MCF 10A (cell line): ENCODE measurements at regions not wholly inside any gene's neighbourhood (a gene's known extent, or its start where the extent isn't known, plus 50 kb on each side); places are given as distances from the start of the nearest gene placed in this dataset.

Source experiments
- BruUV-seq: library from RNA; stranded (reverse); fragments of 400-500 nt; replicated peaks from 2 replicates; lab custom pipeline; 2021; lab: Mats Ljungman, UMichigan
- CTCF ChIA-PET: fragments of 300-600 bp; sonication (Branson Sonifier 250); formaldehyde crosslinking; extraction: SDS; loops from one replicate; lab custom pipeline; 2021; ENCODE audit warnings: antibody characterized with exemption, inconsistent platforms; lab: Yijun Ruan, JAX
- POLR2A ChIA-PET: fragments of 300-600, 350-650 bp; sonication (Branson Sonifier 250); formaldehyde crosslinking; extraction: SDS; loops from one replicate; lab custom pipeline; 2020; ENCODE audit warnings: antibody characterized with exemption, inconsistent platforms; lab: Yijun Ruan, JAX
- DNase-seq: peaks from one replicate; pipeline ENCODE4 v3.0.0-alpha.2; 2018; ENCODE audit not compliant: unreplicated experiment
- H3K27ac Mint-ChIP-seq: one replicate; pipeline ENCODE4 v1.8.0; 2022; ENCODE audit warnings: mild to moderate bottlenecking, low read depth, mixed read lengths; ENCODE audit not compliant: unreplicated experiment
- H3K27me3 Mint-ChIP-seq: one replicate; pipeline ENCODE4 v1.8.0; 2022; ENCODE audit warnings: mixed read lengths; ENCODE audit not compliant: insufficient read depth, unreplicated experiment
- H3K36me3 Mint-ChIP-seq: one replicate; pipeline ENCODE4 v1.8.0; 2022; ENCODE audit warnings: mild to moderate bottlenecking, moderate library complexity, mixed read lengths; ENCODE audit not compliant: insufficient read depth, unreplicated experiment
- H3K4me1 Mint-ChIP-seq: one replicate; pipeline ENCODE4 v1.8.0; 2022; ENCODE audit warnings: mixed read lengths; ENCODE audit not compliant: insufficient read depth, unreplicated experiment
- H3K4me3 Mint-ChIP-seq: one replicate; pipeline ENCODE4 v1.8.0; 2022; ENCODE audit warnings: mild to moderate bottlenecking, moderate library complexity, mixed read lengths; ENCODE audit not compliant: unreplicated experiment
- H3K9me3 Mint-ChIP-seq: one replicate; pipeline ENCODE4 v1.8.0; 2022; ENCODE audit warnings: mixed read lengths; ENCODE audit not compliant: unreplicated experiment
- intact Hi-C: fragments of 100-400 bp; cut with micrococcal nuclease; formaldehyde crosslinking; loops from 2 replicates; pipeline ENCODE4 v1.14.1; 2022
- TF ChIP-seq, protein P1 (sequence below): fragments of 200-600 bp; IDR thresholded peaks from one replicate; pipeline ENCODE4 v1.8.0; 2022; ENCODE audit warnings: antibody characterized with exemption, mild to moderate bottlenecking; ENCODE audit not compliant: unreplicated experiment

DNA sequence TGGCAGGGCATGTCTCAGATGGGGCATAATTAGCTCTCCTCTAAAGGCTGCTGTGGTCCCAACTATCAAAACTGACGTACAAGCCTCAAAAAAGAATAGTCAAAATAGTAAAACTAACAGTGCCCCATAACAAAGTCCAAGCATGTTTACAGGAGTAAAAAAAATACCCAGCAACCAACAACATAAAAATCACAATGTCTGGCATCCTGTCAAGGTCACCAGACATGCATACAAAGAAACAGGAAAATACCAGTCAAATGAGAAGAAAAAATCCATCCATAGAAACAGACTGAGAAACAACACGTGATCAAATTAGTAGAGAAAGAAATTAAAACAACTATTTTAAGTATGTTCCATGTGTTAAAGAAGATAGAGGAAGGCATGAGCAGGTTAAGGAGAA lies 131.2 kb upstream of the C14orf180 start:
- Mint-ChIP-seq H3K27ac (no peak overlapping the region), H3K4me1 (no peaks in the 10 kb centered on the region)
- BruUV-seq = no TSS peak

DNA sequence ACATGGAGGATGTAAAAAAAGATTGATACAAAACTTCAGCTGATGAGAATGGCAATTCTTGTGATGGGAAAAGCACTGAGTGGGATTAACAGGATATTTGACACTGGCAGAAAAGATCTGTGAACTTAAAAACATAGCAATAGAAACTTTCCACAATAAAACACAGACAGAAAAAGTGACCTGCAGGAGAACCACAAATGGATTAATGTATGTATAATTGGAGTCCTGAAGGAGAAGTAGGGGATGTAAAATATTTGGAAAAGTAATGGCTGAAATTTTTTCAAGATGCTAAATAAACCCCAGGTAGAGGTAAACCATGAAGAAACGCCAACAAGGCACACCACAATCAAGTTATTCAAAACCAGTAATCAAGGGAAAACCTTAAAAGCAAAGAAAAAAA lies 130.8 kb upstream of the C14orf180 start:
- no peak overlapping the region for H3K27ac Mint-ChIP-seq
- H3K4me3 Mint-ChIP-seq = no peak overlapping the region
- H3K27me3 Mint-ChIP-seq = peaks cover 80% of the 10 kb centered on the region
- H3K4me1 Mint-ChIP-seq = no peaks in the 10 kb centered on the region
- POLR2A ChIA-PET = no interaction called here
- H3K9me3 Mint-ChIP-seq = peaks cover 28% of the 10 kb centered on the region
- DNase-seq = no peak
- TF ChIP-seq, protein P1, sequence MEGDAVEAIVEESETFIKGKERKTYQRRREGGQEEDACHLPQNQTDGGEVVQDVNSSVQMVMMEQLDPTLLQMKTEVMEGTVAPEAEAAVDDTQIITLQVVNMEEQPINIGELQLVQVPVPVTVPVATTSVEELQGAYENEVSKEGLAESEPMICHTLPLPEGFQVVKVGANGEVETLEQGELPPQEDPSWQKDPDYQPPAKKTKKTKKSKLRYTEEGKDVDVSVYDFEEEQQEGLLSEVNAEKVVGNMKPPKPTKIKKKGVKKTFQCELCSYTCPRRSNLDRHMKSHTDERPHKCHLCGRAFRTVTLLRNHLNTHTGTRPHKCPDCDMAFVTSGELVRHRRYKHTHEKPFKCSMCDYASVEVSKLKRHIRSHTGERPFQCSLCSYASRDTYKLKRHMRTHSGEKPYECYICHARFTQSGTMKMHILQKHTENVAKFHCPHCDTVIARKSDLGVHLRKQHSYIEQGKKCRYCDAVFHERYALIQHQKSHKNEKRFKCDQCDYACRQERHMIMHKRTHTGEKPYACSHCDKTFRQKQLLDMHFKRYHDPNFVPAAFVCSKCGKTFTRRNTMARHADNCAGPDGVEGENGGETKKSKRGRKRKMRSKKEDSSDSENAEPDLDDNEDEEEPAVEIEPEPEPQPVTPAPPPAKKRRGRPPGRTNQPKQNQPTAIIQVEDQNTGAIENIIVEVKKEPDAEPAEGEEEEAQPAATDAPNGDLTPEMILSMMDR = no peak
- intact Hi-C loops = no loop called here
- BruUV-seq = no TSS peak
- CTCF ChIA-PET = no interaction called here
- no peaks in the 10 kb centered on the region for H3K36me3 Mint-ChIP-seq

More for the DNA sequence above, 131.2 kb upstream of the C14orf180 start:
- Mint-ChIP-seq H3K4me3 (no peak overlapping the region), H3K9me3 (peaks cover 28% of the 10 kb centered on the region), H3K27me3 (peaks cover 76% of the 10 kb centered on the region), H3K36me3 (no peaks in the 10 kb centered on the region)
- DNase-seq = no peak
- intact Hi-C loops = no loop called here
- TF ChIP-seq, protein P1 = no peak
- POLR2A ChIA-PET = no interaction called here
- CTCF ChIA-PET = no interaction called here

DNA sequence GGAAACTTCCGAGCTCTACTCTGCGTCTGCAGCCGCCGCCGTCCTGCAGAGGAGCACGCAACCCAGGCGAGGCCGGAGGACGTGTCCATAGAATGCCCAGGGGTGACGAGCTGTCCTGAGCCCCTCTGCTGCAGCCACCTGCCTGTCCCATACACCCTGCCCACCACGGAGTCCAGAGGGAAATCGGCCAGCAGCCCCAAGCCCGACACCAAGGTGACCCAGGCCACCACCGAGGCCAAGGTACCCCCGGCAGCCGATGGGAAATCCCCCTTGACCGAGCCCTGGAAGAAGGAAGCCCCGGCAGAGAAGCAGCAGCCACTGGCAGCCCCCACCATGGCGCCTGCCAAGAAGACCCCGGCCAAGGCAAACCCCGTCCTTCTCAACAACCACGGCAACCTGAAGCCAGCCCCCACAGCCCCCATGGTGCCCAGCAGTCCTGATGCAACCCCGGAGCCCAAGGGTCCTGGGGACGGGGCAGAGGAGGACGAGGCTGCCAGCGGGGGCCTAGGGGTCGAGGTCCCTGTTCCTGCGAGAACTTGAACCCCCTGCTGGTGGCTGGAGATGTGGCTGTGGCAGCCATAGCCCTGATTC lies 128.7 kb upstream of the C14orf180 start:
- Mint-ChIP-seq H3K4me3 (no peak overlapping the region), H3K36me3 (no peaks in the 10 kb centered on the region), H3K9me3 (peaks cover 20% of the 10 kb centered on the region), H3K27ac (no peak overlapping the region), H3K4me1 (no peaks in the 10 kb centered on the region), H3K27me3 (peaks cover 86% of the 10 kb centered on the region)
- intact Hi-C loops = no loop called here
- DNase-seq = no peak
- POLR2A ChIA-PET = no interaction called here
- TF ChIP-seq, protein P1 = no peak
- no TSS peak for BruUV-seq
- CTCF ChIA-PET = no interaction called here

GRCh38 chr14:104451474-104451873 lies 128.1 kb upstream of the C14orf180 start:
- Mint-ChIP-seq H3K4me3 (no peak overlapping the region), H3K27me3 (peaks cover 86% of the 10 kb centered on the region), H3K36me3 (no peaks in the 10 kb centered on the region), H3K4me1 (no peaks in the 10 kb centered on the region), H3K9me3 (peaks cover 20% of the 10 kb centered on the region), H3K27ac (no peak overlapping the region)
- TF ChIP-seq, protein P1 = no peak
- ChIA-PET CTCF (no interaction called here), POLR2A (no interaction called here)
- no TSS peak for BruUV-seq
- no peak for DNase-seq
- intact Hi-C loops = no loop called here
